Eye (tissue), 1 donor: ENCODE measurements at regions not wholly inside any gene's neighbourhood (a gene's known extent, or its start where the extent isn't known, plus 50 kb on each side); places are given as distances from the start of the nearest gene placed in this dataset.

Experiments used
- DNase-seq: peaks from one replicate; pipeline ENCODE4 v3.0.0-alpha.2; 2015

DNA sequence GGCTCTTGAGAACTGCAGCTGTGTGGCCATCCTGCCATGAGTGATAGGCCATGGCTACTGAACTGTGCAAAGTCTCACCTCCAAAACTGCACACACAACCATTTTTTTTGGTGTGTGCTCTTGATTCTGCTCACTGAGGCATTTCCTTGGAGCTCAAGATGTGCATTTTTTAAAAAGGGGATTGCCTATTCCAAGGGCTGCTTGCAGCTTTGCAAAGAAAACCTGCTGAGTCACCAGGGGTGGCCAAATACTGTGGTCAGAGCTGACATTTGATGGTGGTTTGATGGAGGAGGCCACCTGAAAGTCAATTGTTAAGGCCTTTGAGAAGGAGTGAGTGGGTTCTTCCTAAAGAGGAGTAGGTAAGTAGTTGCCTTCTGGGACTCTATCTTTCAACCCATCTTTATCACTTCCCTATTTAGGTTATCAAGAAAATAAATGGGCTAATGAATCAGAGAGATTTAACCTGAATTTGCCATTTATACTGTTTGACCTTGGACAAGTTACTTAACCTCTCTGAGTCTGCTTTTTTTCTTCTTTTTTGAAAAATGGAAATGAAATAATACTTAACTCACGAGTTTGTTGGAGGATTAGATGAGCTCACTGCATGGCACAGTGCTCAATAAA is 87.9 kb downstream of the CHST2 start:
- DNase-seq = no peak

GRCh38 chr3:143208976-143209714 is 89.6 kb downstream of the CHST2 start:
- DNase-seq = no peak

- DNase-seq = no peak
Observed at GRCh38 chr3:143209715-143210059, 90.1 kb downstream of the CHST2 start.

- DNase-seq = no peak
Observed at GRCh38 chr3:143210141-143210540, 90.6 kb downstream of the CHST2 start.

GRCh38 chr3:143215059-143215458 is 95.5 kb downstream of the CHST2 start:
- DNase-seq = no peak
